GM21360 (cell line): ENCODE measurements at regions not wholly inside any gene's neighbourhood (a gene's known extent, or its start where the extent isn't known, plus 50 kb on each side); places are given as distances from the start of the nearest gene placed in this dataset.
A peak's percentile ranks its signal among the peaks of the same experiment; 100 is the strongest.

Source experiments
- ATAC-seq: cut with Tn5 transposase; IDR thresholded peaks from one replicate; pipeline ENCODE4 v1.9.1; 2021; ENCODE audit warnings: mild to moderate bottlenecking, moderate library complexity; ENCODE audit not compliant: unreplicated experiment

DNA sequence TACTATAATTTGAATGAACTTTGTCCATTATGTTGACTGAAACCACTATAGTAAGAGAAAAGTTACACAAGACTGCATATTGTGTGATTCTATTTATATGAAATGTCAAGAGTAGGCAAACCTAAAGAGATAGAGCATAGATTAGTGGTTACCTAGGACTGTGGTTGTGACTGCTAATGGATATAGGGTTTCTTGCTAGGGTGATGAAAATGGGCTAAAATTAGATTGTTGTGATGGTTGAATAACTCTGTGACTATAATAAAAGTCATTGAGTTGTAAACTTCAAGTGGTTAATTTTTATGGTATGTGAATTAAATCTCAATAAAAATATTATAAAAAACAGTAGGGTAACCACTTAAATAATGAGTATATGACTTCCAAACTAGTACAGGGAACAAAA lies 142.9 kb upstream of the AHR start:
- no peak for ATAC-seq

DNA sequence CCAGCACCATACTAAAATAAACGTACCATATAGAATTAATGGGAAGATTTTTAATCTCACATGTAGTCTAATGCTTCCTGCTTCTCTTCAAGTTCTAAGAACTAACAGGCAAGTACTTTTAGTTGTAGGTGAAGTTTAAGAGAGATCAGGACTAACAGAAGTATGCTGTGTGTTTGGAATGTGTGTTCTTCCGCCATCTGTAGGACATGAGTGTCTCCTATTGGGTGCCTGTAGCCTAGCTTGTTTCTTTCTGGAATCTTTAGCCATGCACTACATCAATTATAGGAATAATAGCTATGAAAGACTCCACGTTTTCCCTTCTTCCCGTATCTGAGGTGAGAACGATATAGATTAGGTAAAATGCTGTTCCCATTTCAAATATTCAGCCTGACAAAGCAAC lies 140.2 kb upstream of the AHR start:
- ATAC-seq = no peak

DNA sequence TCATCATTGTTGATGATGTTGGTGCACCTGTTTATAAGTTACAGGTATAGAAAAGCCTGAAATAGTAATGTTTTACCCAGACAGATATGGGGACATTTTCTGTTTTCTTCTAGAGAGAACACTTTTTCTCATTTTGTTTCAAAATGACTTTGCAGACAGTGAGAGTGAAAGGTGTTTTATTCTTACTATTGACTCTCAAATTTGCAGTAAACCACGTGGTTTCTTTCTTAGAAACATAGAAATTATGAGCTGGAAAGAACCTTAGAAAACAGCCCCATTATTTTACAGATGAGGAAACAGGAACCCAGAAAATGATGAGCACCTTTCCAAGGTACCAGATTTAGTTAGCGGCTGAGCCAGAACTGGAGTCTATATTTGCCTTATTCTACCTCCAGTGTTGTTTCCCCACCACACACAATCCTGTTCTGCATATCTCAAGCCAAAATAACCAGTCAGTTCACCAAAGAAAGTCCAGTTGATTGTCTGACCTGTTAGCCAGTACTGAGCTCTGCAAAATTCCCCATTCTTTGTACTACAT lies 138.9 kb upstream of the AHR start:
- peak; percentile 86 for ATAC-seq

DNA sequence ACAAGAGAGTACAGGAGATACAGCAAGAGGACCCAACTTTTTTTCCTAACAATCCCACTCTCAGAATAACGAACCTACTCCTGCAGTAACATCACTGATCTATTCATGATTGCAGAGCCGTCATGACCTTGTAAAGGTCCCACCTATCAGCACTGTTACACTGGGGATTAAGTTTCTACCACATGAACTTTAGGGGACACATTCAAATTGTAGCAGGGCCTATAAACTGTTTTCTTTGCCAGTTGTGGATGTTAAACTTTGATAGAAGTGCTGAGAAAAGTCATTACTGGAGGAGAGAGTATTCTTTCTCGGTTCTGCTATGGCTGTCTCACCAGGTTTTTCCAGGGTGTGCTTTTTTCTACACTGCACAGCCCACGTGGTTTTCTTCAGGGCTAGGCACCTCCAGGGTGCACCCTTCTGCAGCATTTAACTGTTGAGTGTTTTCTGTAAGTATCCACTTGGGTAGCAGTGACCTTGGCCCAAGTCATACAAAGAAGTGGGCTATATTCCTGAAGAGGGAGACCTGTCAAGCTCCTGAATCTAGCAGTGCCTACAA lies 131.6 kb upstream of the AHR start:
- peak; percentile 94 for ATAC-seq

DNA sequence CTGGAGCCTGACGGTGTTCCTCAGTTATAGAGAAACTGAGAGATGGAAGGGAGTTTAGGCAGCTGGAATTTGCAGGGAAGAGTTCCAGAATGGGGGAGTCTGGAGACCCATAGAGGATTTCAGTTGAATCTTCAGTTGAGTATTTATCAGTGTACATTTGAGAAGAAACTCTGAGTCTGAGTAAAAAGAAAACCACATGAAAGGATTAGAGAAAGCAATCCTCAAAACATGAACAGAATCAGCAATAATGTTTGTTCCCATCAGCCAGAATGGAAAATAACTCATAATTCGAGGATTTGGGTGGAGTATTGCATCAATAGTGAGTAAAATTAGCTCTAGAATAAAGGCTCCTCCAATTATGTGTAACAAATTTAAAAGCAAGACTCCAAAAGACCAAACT lies 130.0 kb upstream of the AHR start:
- ATAC-seq = no peak

DNA sequence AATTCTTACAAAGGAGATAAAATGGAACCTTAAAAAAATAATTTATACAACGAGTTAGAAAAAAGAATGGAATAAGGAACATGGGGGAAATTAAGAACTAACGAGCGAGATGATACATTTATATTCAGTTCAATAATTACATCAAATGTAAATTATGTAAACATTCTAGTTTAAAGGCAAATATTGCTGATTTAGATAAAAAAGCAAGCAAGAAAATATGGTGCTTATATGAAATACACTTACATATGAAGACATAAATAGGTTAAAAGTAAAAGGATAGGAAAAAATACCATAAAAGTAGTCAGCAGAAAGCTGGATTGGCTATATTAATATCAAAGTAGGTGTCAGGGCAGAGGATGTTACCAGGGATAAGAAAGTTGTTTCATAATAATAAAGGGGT lies 127.0 kb upstream of the AHR start:
- ATAC-seq = no peak

DNA sequence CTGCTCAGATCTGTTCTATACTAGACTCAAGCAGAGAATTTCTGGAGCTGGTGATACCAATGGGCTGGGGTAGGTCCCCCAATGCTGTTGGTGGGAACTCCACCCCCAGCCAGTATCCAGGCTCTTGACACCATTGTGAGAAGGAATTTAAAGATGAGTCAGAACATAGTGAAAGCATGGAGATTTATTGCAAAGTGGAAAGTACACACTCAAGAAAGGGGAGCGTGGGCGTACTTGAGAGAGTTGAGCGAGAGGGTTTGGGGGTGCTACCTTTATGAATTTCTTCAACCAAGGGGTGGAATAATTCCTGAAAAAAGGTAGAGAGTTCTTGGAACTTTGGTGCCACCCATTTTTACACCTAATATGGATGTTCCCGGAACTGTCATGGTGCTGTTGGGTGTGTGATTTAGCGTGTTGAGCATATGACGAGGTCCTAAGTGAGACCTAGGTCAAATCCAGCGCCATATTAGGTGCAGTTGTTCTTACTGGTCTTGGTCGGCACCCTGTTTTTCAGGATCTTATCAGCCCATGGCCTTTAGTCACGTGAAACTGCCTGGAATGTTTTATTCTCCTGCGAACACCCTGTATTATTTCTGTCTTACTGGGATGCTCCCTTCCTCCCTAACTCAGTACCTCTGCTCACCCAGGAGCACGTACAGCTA lies 122.0 kb upstream of the AHR start:
- ATAC-seq = no peak

DNA sequence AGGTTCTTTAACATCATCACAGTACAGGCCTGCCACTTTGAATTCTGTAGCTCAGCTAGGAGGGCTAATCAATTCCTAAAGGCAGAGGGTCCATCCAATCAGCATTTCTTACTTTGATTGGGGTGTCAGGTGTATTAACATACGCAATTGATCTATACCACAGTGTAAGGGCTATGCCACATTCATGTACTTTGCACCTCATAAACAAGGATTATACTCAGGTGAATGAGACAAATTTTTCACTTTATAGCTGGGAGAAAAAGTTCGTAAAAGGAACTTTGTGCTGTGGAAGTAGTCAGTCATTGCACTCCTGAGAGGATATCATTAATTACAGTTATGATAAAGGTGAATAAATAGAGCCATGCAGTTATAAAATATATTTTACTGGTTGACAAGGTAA lies 119.9 kb upstream of the AHR start:
- no peak for ATAC-seq

DNA sequence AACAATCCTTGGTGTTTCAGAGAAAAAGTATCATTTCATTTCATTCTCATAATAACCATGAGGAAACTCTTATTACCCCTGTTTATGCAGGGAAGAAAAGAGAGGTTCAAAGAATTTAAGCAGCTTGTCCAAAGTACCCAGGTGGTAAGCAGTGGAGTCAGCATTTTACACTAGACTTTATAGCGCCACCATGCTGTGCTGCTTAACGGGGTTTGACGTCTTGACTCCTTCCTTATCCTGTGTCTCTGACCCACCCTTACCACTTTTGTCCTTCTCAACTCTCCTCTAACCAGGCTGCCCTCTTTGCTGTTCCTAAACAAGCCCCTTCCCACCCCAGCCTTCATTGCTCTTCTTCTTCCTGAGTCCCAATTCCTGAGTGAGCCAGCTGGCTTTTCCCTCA lies 117.0 kb upstream of the AHR start:
- no peak for ATAC-seq

DNA sequence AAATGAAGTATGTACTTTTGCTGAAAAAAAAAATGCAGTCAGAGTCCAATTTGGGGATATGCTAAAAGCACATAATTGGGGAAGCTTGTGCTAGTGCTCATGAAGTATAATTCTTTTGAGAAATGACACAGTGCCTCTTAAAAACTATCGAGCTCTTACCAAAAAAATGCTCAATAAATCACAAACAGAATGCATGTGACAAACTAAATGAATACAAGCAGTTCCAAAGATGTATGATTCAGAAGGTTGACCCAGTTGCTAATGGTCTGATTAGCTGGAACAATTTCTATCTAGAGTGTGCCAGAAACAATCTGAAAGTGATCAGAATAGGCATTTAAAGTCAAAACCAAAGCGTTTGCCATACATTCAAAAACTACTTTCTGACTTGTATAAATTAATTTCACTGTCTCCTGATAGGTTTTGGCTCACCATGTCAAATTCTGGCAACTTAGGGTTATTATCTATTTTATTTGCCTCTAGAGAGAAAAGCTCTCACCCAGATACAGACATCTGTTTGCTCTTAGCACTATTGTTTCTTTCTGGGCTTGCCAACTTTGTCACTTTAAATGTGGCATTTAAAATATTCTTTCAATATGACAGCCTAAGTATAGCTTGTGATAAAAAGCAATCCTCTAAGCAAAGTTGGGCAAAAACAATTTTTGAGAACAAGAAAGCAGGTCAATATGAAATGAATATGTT lies 114.7 kb upstream of the AHR start:
- no peak for ATAC-seq

DNA sequence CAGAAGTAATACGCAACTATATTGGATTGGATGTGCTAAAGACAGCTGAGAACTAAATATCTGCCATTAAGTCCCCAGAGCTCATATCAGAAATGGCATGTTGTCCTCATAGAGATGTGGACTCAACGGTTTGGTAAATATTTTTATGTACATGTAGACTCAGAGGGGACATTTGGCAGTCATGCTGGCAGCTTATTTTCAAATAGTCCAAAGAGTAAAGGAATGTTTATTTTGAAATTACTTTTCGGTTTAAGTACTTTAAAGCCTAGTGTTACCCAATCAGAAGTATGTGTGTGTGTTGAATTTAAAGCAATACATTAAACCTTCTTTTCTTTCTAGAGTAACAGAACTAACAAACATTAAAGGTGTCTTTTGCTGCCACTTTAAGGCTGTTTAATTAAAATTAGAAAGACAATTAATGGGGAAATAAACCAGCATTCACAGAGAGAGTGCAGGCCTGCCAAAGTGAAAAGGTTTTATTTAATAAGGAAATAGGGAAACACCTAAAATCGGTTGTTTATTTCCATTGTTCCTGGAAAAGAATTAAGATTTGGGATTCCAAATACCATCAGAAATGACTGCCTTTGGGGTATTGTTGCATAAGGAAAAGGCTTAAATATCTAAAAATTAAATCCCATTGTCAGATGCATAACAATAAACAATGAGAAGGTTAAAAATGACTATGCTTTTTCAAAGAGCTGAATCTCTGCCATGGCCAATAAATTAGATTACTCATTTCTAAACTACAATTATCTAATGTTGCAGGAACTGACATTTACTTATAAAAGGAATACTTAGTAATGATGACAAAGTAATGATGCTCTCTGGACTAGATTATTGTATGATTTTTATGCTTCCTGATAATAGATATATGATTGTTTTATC lies 113.4 kb upstream of the AHR start:
- ATAC-seq = peak; percentile 29

DNA sequence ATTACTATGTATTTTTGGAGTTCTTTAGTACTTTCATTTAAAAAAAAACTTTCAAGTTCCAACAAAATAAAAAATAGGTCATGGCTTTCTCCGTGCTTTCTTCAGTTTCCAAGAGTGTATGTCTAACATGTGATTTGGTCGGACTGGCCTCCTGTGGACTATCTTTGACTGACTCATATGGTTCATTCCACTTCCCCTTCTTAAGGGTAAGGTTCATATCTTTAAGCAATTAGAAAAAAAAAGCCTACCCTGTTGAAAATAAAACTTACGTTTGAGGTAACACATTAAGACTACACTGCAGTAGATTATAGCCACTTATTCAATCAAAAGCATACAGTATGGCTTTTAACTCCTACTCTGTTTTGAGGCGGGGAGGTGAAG lies 112.8 kb upstream of the AHR start:
- ATAC-seq = peak; percentile 99

DNA sequence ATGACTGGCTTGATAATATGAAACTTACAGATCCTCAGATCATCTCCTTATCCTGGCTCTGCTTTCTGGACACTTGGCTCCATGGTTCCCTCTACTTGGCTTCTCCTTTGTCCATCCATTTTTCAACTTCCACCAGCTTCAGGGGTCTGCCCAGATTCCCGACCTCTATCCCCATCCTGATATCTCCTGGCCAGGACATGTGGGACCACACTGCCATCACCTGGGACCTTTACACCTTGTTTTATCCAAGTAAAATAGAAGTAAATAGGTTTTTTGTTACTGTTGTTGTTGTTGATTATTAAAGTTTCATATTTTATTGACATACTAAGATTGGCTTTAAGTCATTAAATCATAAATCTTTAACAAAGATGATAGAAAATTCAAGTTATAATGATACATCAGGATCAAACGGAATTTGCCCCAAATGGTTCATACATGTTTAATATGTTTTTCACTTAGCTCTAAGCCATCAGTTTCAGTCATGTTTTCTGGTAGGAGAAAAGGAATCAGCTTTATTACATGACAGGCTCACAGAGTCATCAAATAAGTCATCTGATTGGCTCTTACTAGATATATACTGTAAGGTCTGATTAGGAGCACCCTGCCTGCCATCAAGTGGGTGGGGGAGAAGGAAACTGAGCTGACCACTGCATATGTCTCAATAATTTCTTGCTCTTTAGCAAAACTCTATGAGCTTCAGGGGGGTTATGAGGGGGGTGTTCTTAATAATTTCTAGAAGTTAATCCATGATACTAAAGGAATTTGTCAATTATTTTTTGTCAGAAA lies 111.5 kb upstream of the AHR start:
- no peak for ATAC-seq

DNA sequence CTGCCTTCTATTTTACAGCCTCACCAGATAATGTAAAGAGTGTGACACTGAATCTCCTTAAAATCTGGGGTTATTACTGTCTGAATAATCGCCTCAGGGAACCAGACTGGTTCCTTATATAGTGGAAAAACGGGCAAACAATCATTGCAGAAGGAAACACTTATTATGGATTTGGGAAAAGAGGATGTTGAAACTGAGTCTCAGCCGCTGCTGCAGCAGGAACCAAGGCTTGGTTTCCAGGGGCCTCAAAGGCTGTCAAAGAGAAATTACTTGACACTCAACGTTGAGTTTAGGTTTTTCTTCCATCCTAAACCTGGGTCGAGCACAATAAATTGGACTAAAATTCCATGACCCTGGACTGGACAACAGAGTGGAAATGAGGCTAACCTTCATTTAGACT lies 103.8 kb upstream of the AHR start:
- ATAC-seq = no peak

DNA sequence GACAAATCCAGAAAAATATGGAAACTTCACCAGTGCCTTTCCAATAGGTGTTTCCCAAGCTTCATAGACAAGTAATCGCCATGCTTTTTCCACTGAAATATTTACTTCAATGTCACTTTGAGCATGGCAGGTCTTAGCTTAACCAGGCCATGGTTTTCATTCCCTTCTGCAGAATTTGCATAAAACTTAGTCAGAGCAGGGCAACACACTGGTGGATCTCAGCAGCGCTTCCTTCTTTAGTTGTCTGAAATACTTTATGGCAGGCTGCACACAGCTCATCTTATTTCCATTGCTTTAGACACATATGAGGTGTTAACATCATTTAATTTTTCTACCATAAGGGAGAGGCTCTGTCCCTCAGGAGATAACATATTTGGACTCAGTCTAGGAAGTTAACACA lies 102.9 kb upstream of the AHR start:
- peak; percentile 55 for ATAC-seq

DNA sequence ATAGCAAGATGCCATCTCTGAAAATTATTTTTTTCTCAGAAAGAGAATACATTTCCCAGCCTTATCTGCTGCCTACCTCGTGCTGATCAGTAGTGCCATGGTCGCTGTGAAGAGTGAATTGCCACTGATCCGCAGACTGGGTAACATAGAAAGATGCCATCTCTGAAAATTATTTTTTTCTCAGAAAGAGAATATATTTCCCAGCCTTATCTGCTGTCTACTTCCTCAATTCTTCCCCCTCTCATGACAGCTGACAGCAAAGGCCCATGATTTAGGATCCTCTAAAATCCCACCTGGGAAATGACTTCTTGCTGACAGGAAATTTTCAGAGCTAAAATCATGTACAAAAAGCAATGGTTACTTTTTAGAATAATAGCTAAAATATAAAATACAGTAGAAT lies 92.5 kb upstream of the AHR start:
- no peak for ATAC-seq

DNA sequence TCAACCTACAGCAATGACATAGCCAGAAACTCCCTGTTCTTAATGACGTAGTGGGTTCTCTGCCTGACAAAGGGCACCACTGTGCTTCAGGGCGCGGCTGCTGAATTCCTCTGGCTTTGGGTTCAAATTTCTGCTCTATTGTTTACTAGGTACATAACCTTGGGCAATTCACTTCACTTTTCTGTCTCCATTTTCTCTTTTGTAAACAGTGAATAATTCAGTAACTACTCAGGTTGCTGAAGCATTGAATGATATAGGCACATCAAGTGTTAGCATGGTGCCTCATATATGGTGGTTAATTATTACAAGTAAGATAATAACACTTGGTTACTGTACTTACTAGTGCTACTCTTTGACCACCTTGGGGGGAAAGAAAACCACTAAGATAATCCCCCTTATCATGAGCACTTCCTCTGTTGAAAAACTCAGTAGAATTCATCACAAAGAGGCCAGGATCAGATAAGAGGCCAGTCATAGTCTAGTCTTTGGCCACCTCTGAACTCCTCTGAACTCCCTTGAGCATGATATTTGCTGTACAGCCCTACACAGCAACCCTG lies 92.0 kb upstream of the AHR start:
- ATAC-seq = no peak

DNA sequence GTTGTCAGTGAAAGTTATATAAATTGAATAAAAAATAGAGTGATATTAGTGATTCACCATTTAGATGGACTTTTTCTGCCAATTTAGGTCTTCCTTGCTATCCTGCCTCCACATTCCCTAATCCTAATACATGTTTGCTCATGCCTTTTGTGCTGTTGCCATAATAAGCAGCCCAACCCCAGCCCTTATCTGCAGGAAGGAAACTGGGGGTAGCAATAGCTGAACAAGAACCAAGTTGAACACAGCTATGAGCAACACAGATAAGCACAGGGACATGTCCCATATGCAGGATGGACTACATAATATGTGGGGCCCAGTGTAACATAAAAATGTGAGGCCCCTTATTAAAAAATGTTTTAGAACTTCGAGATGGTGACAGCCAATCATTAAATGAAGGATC lies 91.2 kb upstream of the AHR start:
- no peak for ATAC-seq

DNA sequence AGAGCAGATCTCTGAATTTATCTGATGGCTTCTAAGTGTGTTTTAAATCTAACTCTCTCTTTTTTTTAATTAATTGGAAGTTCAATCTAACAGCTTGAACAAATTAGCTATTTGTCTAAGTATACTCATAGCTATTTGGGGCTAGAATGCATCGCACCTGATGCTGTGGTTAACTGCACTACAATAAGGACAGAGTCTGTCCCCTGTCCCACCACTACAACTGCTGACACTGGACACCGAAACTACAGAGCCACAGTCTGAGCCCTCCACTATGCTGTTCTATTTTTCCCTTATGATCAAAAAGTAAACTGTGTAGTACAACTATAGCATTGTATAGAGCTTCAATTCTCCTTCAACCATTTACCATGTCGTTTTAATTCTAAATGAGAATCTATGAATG lies 89.4 kb upstream of the AHR start:
- ATAC-seq = no peak

DNA sequence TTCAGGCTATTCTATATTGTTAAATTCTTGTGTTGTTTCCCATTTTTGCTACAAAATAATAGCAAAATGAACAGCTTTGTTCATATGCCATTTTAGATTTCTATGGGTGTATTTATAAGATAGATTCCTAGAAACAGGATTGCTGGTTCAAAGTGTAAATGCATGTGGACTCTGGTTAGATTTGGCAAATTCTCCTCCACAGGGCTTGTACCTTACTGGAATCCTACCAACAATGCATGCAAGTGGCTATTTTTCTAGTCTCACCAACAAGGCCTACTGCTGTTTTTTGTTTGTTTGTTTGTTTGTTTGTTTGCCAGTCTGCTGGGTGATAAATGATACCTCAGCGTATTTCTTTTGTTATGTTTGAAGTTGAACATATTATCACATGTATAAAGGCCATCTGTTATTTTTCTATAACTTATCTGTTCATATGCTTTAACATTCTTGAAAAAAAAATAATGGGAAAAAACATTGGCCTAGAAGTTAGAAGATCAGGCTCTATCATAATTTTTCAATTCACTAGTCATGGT lies 87.1 kb upstream of the AHR start:
- ATAC-seq = no peak
